Skeletal muscle satellite cell (primary cell): ENCODE measurements at regions not wholly inside any gene's neighbourhood (a gene's known extent, or its start where the extent isn't known, plus 50 kb on each side); places are given as distances from the start of the nearest gene placed in this dataset.
"Not testable (repeated sequence)": the region's sequence is repeated elsewhere in the genome, so short reads cannot be mapped to it uniquely, and the experiment has no call there.

Experiments used
- H3K27me3 ChIP-seq: 2 replicates; pipeline ENCODE4 v1.7.0; 2013; ENCODE audit warnings: low read length; ENCODE audit not compliant: control insufficient read depth, insufficient read depth
- H3K36me3 ChIP-seq: 2 replicates; pipeline ENCODE4 v1.7.0; 2013; ENCODE audit warnings: mild to moderate bottlenecking, control low read depth, low read length; ENCODE audit not compliant: insufficient read depth
- H3K4me1 ChIP-seq: 2 replicates; pipeline ENCODE4 v1.7.0; 2013; ENCODE audit warnings: low read length; ENCODE audit not compliant: control insufficient read depth, insufficient read depth
- H3K4me2 ChIP-seq: 2 replicates; pipeline ENCODE4 v1.7.0; 2013; ENCODE audit warnings: mild to moderate bottlenecking, low read length
- H3K4me3 ChIP-seq: 2 replicates; pipeline ENCODE4 v1.7.0; 2013; ENCODE audit warnings: low read length
- H3K9ac ChIP-seq: 2 replicates; pipeline ENCODE4 v1.7.0; 2013; ENCODE audit warnings: mild to moderate bottlenecking, low read depth, low read length, moderate library complexity
- H3K9me3 ChIP-seq: replicated peaks from 2 replicates; pipeline ENCODE4 v1.7.0; 2013; ENCODE audit warnings: mild to moderate bottlenecking, control low read depth, low read length

DNA sequence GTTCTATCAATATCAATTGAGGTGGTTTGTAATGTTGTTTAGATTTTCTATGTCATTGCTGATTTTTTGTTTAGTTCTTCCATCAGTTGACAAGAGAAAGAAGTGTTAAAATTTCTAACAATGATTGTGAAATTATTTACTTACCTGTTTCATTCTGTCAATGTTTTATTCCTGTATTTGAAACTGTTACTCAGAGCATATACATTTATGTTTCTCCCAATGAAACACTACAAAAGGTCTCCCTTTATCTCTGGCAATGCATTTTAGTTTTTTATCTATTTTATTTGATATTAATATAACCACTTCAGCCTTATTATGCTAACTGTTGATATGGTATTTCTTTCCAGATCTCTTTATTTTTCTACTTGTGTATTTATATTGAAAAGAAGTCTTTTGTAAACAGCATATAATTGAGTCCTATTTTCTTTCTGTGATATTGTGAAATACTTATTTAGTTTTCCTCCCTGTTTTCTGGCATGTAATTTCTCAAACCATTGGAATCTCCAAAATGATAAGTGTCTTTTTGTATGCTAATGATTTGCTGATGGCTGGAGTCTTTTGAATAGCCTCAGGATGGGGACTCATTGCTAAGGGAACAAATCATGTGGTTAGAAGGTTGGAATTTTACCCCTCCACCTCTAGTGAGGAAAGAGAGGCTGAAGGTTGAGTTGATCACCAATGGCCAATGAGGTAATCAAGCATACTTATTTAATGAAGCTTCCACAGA is 122.0 kb downstream of the ADSS2 start:
- H3K27me3 ChIP-seq: no peaks in the 10 kb centered on the region
- peaks cover 12% of the 10 kb centered on the region for H3K4me1 ChIP-seq
- no peak overlapping the region for H3K4me3 ChIP-seq
- no peak overlapping the region for H3K4me2 ChIP-seq
- H3K9ac ChIP-seq: no peak overlapping the region
- no peaks in the 10 kb centered on the region for H3K9me3 ChIP-seq
- no peaks in the 10 kb centered on the region for H3K36me3 ChIP-seq

DNA sequence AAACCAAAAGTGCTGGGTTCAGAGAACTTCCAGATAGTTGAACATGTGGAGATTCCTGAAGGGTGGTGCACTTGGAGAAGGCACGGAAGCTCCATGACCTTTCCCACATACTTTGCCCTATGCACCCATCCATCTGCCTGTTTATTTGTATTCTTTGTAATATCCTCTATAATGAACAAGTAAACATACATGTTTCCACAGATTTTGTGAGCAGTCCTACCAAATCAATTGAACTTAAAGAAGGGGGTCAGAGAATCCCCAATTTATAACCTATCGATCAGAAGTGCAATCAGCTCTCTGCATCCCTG is 121.4 kb downstream of the ADSS2 start:
- Histone ChIP-seq H3K4me2 (no peak overlapping the region), H3K27me3 (no peaks in the 10 kb centered on the region), H3K4me1 (peaks cover 7% of the 10 kb centered on the region), H3K9ac (no peak overlapping the region), H3K9me3 (no peaks in the 10 kb centered on the region), H3K4me3 (no peak overlapping the region), H3K36me3 (no peaks in the 10 kb centered on the region)

DNA sequence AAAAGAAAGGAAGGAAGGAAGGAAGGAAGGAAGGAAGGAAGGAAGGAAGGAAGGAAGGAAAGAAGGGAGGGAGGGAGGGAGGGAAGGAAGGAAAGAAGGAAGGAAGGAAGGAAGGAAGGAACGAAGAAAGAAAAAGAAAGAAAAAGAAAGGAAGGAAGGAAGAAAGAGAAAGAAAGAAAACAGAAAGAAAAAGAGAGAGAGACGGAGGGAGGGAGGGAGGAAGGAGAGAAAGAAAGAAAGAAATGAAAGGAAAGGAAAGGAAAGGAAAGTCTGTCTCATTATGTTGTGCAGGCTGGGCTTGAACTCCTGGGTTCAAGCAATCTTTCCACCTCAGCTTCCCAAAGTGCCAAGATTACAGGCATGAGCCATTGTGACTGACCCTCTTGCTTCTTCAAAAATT is 118.9 kb downstream of the ADSS2 start:
- H3K4me1 ChIP-seq, H3K9ac ChIP-seq, H3K27me3 ChIP-seq, H3K9me3 ChIP-seq, H3K36me3 ChIP-seq, H3K4me3 ChIP-seq, H3K4me2 ChIP-seq: not testable (repeated sequence)

DNA sequence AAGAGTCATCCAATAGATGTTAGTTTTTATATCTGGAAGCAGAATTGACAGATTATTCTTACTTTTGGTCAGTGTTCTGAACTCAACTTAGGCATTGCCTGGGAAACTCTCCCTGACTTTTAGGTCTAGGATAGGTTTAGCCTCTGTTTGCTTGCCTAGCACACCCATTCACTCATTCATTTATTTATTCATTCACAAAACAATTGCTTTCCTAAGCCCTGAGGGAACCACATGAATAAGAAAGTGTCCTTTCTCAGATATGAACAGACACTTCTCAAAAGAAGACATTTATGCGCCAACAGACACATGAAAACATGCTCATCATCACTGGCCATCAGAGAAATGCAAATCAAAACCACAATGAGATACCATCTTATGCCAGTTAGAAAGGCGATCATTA is 117.4 kb downstream of the ADSS2 start:
- H3K4me2 ChIP-seq, H3K36me3 ChIP-seq, H3K4me1 ChIP-seq, H3K4me3 ChIP-seq, H3K27me3 ChIP-seq, H3K9me3 ChIP-seq, H3K9ac ChIP-seq: not testable (repeated sequence)

DNA sequence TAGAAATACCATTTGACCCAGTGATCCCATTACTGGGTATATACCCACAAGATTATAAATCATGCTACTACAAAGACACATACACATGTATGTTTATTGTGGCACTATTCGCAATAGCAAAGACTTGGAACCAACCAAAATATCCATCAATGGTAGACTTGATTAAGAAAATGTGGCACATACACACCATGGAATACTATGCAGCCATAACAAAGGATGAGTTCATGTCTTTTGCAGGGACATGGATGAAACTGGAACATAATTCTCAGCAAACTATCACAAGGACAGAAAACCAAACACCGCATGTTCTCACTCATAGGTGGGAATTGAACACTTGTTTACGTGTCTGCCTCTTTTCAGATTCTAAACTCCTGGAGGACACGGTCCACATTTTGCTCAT is 116.9 kb downstream of the ADSS2 start:
- H3K4me2 ChIP-seq, H3K9me3 ChIP-seq, H3K27me3 ChIP-seq, H3K9ac ChIP-seq, H3K4me1 ChIP-seq, H3K36me3 ChIP-seq, H3K4me3 ChIP-seq: not testable (repeated sequence)

DNA sequence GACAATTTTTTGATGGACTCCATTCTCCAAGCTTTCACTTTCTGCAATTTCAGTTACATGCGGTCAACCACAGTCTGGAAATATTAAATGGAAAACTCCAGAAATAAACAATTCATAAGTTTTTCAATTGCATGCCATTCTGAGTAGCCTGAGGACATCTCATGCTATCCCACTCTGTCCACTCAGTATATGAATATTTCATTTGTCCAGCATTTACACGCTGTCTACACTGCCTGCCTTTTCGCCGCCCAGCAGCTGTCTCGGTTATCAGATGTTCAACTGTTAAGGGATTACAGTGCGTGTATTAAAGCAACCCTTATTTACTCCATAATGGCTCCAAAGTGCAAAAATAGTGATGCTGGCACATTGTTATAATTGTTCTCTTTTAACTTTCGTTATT is 116.3 kb downstream of the ADSS2 start:
- Histone ChIP-seq H3K36me3 (no peaks in the 10 kb centered on the region), H3K4me2 (no peak overlapping the region), H3K27me3 (no peaks in the 10 kb centered on the region), H3K4me1 (no peaks in the 10 kb centered on the region), H3K4me3 (no peak overlapping the region), H3K9me3 (no peaks in the 10 kb centered on the region), H3K9ac (no peak overlapping the region)

DNA sequence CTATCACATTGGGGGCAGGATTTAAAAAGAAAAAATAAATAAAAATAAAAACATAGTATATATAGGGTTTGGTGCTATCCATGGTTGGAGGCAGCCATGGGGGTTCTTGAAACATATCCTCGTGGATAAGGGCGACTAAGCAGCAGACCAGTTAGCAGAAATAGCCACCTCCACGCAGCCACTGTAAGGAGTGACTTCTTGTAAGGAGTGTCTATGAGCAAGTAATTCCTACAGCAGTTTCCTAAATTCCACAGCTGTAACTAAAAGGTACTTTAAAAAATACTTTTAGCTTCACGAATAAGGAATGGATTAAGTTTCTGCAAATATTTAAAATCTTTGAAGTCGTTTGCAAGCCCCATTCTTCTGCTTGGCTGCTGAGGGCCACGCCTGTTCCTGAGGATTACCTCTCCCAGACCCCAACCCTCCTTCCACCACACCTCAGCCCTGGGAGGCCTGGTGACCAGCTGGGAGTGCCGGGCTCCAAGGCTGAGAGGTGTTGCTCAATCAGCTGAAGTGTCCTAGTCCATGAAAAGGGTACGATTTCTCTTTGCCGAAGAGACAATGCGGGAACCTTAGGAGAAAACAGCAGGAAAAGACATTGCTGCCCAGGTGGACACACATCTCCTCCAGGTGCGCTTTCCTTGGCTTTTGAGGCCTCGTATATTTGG is 115.3 kb downstream of the ADSS2 start:
- H3K9ac ChIP-seq: no peak overlapping the region
- H3K27me3 ChIP-seq: no peaks in the 10 kb centered on the region
- no peak overlapping the region for H3K4me3 ChIP-seq
- peaks cover 2% of the 10 kb centered on the region for H3K4me1 ChIP-seq
- H3K36me3 ChIP-seq: no peaks in the 10 kb centered on the region
- no peaks in the 10 kb centered on the region for H3K9me3 ChIP-seq
- no peak overlapping the region for H3K4me2 ChIP-seq

DNA sequence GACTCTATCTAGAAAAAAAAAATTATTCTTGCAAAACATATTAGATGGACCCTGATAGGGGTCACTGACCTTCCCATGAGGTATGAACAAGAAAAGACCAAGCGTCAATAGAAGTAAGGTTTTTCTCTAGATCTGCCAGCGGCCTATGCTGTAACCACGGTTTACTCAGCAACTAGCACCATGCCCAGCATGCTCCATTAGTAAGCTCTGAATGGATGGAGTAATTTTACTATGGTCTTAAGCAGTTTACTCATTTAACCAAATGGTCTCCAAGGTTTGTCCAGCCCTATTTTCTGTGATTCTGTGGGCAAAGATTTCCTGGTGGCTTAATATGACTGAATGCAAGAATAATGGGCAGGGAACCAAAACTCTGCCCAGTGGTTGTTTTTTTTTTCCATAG is 113.9 kb downstream of the ADSS2 start:
- Histone ChIP-seq H3K9ac (no peak overlapping the region), H3K4me1 (peaks cover 6% of the 10 kb centered on the region), H3K36me3 (no peaks in the 10 kb centered on the region), H3K27me3 (no peaks in the 10 kb centered on the region), H3K4me2 (no peak overlapping the region), H3K4me3 (no peak overlapping the region), H3K9me3 (no peaks in the 10 kb centered on the region)

DNA sequence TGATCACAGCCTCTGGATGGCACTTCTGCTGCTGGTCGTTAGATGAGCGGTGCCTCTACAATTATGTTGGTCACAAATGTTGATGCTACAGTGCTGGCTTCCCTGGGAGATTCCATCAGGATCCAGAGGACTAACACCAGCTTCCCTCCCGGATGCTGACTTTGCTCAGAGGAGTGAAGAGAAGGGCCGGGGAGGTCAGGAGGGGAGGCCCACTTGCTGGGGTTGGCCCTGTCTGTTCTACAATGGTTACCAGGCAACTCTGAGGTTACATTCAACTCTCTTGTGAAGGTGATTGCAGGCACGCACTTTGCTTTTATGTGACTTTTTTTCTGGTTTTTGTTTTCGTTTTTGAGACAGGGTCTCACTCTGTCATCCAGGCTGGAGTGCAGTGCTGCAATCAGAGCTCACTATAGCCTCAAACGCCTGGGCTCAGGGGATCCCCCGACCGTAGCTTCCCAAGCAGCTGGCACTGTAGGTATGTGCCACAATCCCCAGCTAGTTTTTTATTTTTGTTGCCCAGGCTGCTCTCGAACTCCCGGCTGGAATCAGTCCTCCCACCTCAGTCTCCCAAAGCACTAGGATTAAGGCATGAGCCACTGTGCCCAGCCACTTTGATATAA is 112.5 kb downstream of the ADSS2 start:
- no peak overlapping the region for H3K4me2 ChIP-seq
- H3K27me3 ChIP-seq: no peaks in the 10 kb centered on the region
- H3K36me3 ChIP-seq: no peaks in the 10 kb centered on the region
- H3K9me3 ChIP-seq: no peaks in the 10 kb centered on the region
- H3K4me3 ChIP-seq: no peak overlapping the region
- H3K9ac ChIP-seq: no peak overlapping the region
- H3K4me1 ChIP-seq: peaks cover 6% of the 10 kb centered on the region

DNA sequence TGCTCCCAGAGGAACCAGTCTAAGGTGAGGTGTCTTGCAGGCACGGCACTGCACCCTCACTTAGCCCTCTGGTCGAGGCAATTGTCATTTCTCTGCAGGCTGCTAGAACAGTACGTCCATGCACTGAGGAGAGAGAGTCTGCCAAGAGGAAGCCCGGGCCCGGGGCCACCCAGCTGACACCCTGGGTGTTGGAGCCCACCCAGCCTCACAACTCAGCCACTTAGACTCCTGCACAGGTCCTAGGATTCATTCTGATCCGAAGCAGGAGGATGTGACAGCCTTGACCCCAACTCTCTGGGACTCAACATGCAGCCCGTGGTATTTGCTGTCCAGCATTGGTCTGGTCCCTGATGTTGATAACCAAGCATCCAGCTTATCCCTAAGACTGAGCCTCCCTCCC is 111.9 kb downstream of the ADSS2 start:
- Histone ChIP-seq H3K36me3 (no peaks in the 10 kb centered on the region), H3K4me3 (no peak overlapping the region), H3K9me3 (no peaks in the 10 kb centered on the region), H3K4me1 (peaks cover 6% of the 10 kb centered on the region), H3K9ac (no peak overlapping the region), H3K4me2 (no peak overlapping the region), H3K27me3 (no peaks in the 10 kb centered on the region)

DNA sequence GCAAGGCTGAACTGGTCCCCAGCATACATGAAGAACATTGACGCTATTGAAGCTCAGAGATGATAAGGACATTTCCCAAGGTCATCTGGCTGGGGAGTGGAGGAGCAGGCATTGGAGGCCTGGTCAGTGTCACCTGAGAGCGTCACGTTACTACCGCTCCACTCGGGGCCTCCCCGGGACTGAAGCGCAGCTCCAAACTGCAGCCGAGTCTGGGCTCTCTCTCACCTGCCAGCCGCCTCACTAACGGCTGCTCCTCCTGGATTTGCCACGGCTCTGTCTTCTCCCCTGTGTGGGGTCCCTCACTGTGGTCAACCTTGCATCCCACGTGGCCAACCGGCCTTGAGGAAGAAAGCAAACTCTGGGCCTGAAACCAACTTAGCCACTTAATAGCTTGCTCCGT is 111.3 kb downstream of the ADSS2 start:
- Histone ChIP-seq H3K36me3 (no peaks in the 10 kb centered on the region), H3K4me1 (peaks cover 6% of the 10 kb centered on the region), H3K27me3 (no peaks in the 10 kb centered on the region), H3K4me2 (no peak overlapping the region), H3K9ac (no peak overlapping the region), H3K9me3 (no peaks in the 10 kb centered on the region), H3K4me3 (no peak overlapping the region)
